ENCODE measurements at regions not wholly inside any gene's neighbourhood (a gene's known extent, or its start where the extent isn't known, plus 50 kb on each side); places are given as distances from the start of the nearest gene placed in this dataset.
A peak's percentile ranks its signal among the peaks of the same experiment; 100 is the strongest.

DNA sequence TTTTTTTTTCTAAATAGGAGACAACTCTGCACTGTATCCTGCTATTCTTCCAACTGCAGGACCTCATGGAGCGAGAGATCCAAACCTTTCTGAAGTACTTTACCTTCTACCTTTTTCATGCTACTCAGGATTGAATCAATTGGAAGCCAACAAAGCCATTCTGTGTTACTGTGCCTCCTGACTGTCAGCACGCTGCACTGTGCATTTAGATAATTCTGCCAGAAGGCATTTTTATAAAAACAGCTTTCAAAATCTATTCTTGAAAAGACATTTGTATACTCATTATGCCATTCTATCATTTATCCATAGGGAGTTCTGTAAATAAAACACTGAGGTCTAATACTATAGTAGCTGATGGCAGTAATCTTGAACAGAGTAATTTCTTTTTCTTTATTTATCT lies 142.8 kb downstream of the SLIT2 start:
- no peaks in the 10 kb centered on the region for H3K27me3 ChIP-seq
- no peaks in the 10 kb centered on the region for H3K36me3 ChIP-seq (ENCODE audit: low read depth, missing control alignments)
- H3K27ac ChIP-seq: no peak overlapping the region
- intact Hi-C loops (cut with DNase I; ENCODE audit: low total_unique reads): no loop called here
- TF ChIP-seq, protein P1, sequence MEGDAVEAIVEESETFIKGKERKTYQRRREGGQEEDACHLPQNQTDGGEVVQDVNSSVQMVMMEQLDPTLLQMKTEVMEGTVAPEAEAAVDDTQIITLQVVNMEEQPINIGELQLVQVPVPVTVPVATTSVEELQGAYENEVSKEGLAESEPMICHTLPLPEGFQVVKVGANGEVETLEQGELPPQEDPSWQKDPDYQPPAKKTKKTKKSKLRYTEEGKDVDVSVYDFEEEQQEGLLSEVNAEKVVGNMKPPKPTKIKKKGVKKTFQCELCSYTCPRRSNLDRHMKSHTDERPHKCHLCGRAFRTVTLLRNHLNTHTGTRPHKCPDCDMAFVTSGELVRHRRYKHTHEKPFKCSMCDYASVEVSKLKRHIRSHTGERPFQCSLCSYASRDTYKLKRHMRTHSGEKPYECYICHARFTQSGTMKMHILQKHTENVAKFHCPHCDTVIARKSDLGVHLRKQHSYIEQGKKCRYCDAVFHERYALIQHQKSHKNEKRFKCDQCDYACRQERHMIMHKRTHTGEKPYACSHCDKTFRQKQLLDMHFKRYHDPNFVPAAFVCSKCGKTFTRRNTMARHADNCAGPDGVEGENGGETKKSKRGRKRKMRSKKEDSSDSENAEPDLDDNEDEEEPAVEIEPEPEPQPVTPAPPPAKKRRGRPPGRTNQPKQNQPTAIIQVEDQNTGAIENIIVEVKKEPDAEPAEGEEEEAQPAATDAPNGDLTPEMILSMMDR (IDR thresholded peaks at IDR 0.05): no peak
- no peak for TF ChIP-seq POLR2A (IDR thresholded peaks at IDR 0.05)
- DNase-seq: no peak
- WGBS, 2 donors: 83 to 89% methylated on average over 2 of the region's 2 CpGs
- no peaks in the 10 kb centered on the region for H3K9me3 ChIP-seq
- no peaks in the 10 kb centered on the region for H3K4me1 ChIP-seq
- no peak overlapping the region for H3K4me3 ChIP-seq

DNA sequence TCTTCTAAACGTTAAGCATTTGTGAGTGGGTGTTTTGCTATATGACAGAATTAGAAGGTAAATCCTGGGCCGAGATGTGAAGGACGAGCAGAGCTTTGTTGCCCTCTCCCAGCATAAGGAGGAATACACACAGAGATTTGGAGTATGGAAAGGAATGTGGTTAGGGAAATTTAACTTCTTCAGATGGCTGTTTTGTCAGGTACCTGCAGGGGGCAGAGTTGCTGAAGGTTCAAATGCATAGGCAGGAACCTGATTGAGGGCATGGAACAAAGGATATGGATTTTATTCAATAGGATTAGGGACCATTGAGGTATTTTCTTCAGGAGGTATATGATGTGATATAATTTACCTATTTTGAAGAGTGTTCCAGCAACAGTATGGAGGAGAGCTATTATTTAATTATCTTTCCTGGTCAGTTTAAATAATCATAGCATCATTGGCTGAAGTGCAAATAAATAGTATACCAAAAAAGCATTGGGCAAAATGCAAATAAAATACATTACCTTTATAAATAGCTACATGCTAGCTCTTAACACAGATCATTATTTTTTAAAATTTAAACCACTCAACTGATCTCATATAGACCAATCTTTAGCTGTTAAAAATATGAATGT lies 143.6 kb downstream of the SLIT2 start:
- intact Hi-C loops (cut with DNase I; ENCODE audit: low total_unique reads): no loop called here
- Histone ChIP-seq H3K9me3 (no peaks in the 10 kb centered on the region), H3K27ac (no peak overlapping the region), H3K27me3 (no peaks in the 10 kb centered on the region), H3K36me3 (ENCODE audit: low read depth, missing control alignments) (no peaks in the 10 kb centered on the region), H3K4me3 (no peak overlapping the region), H3K4me1 (no peaks in the 10 kb centered on the region)
- WGBS, 2 donors: 45 to 52% methylated on average over 3 of the region's 3 CpGs
- DNase-seq: peak; percentile 64
- TF ChIP-seq, protein P1 (IDR thresholded peaks at IDR 0.05): peak in 2 of 3 experiments; percentile 26 to 40
- no peak for TF ChIP-seq POLR2A (IDR thresholded peaks at IDR 0.05)

DNA sequence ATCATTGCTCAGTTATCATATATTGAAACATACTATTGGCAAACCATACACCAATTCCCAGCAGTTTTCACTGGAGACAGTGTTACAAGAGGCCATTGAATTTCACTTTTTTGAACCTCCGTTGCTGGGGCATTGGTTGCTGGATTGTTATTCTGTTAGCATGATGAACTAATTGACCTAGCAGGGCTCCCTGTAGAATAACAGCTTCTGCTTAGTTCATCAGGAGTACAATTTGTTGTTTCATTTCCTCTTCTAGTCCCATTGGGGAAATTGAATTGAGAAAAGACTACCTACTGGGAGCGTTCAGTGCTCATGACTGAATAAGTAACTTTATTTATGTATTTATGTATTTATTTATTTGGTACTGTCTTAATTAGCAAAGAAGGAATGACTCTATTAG lies 151.6 kb downstream of the SLIT2 start:
- no peak for TF ChIP-seq POLR2A (IDR thresholded peaks at IDR 0.05)
- TF ChIP-seq, protein P1 (IDR thresholded peaks at IDR 0.05): no peak
- no peaks in the 10 kb centered on the region for H3K36me3 ChIP-seq (ENCODE audit: low read depth, missing control alignments)
- WGBS, 2 donors: 59 to 71% methylated on average over 2 of the region's 2 CpGs
- H3K4me3 ChIP-seq: no peak overlapping the region
- intact Hi-C loops (cut with DNase I; ENCODE audit: low total_unique reads): no loop called here
- H3K27ac ChIP-seq: no peak overlapping the region
- DNase-seq: no peak
- H3K4me1 ChIP-seq: peaks cover 1% of the 10 kb centered on the region
- H3K27me3 ChIP-seq: no peaks in the 10 kb centered on the region
- no peaks in the 10 kb centered on the region for H3K9me3 ChIP-seq

- H3K27me3 ChIP-seq: no peaks in the 10 kb centered on the region
- TF ChIP-seq POLR2A (IDR thresholded peaks at IDR 0.05): no peak
- TF ChIP-seq, protein P1 (IDR thresholded peaks at IDR 0.05): no peak
- H3K4me1 ChIP-seq: peaks cover 3% of the 10 kb centered on the region
- H3K27ac ChIP-seq: no peak overlapping the region
- H3K4me3 ChIP-seq: no peak overlapping the region
- intact Hi-C loops (cut with DNase I; ENCODE audit: low total_unique reads): no loop called here
- no peaks in the 10 kb centered on the region for H3K36me3 ChIP-seq (ENCODE audit: low read depth, missing control alignments)
- DNase-seq: no peak
- no peaks in the 10 kb centered on the region for H3K9me3 ChIP-seq
- WGBS, 2 donors: 79% methylated on average over 1 of the region's 1 CpG
Measured at GRCh38 chr4:20403846-20404245, 152.1 kb downstream of the SLIT2 start.

- Histone ChIP-seq H3K9me3 (no peaks in the 10 kb centered on the region), H3K27me3 (no peaks in the 10 kb centered on the region), H3K36me3 (ENCODE audit: low read depth, missing control alignments) (no peaks in the 10 kb centered on the region), H3K27ac (no peak overlapping the region), H3K4me3 (no peak overlapping the region), H3K4me1 (peaks cover 3% of the 10 kb centered on the region)
- intact Hi-C loops (cut with DNase I; ENCODE audit: low total_unique reads): no loop called here
- DNase-seq: no peak
- no peak for TF ChIP-seq POLR2A (IDR thresholded peaks at IDR 0.05)
- TF ChIP-seq, protein P1 (IDR thresholded peaks at IDR 0.05): no peak
- WGBS, 2 donors: 34 to 40% methylated on average over 3 of the region's 3 CpGs
Measured at GRCh38 chr4:20408611-20409010, 156.9 kb downstream of the SLIT2 start.
